ENCODE measurements at regions not wholly inside any gene's neighbourhood (a gene's known extent, or its start where the extent isn't known, plus 50 kb on each side); places are given as distances from the start of the nearest gene placed in this dataset.

GRCh38 chr2:180144338-180144813, 137.3 kb upstream of the CWC22 start:
- DNase-seq (ENCODE audit: low spot score) = no peak

GRCh38 chr2:180143633-180144337, 136.7 kb upstream of the CWC22 start:
- no peak for DNase-seq (ENCODE audit: low spot score)

- no peak for DNase-seq (ENCODE audit: low spot score)
Measured at GRCh38 chr2:180141600-180141999, 134.5 kb upstream of the CWC22 start.

GRCh38 chr2:180133736-180134135, 126.6 kb upstream of the CWC22 start:
- no peak for DNase-seq (ENCODE audit: low spot score)

GRCh38 chr2:180130403-180130802, 123.3 kb upstream of the CWC22 start:
- DNase-seq (ENCODE audit: low spot score) = peak; percentile 40

GRCh38 chr2:180128861-180129260, 121.8 kb upstream of the CWC22 start:
- DNase-seq (ENCODE audit: low spot score) = no peak

- peak; percentile 92 for DNase-seq (ENCODE audit: low spot score)
Measured at GRCh38 chr2:180125245-180125962, 118.3 kb upstream of the CWC22 start.

GRCh38 chr2:180124273-180125139, 117.4 kb upstream of the CWC22 start:
- peak; percentile 48 for DNase-seq (ENCODE audit: low spot score)

GRCh38 chr2:180122874-180123273, 115.8 kb upstream of the CWC22 start:
- DNase-seq (ENCODE audit: low spot score) = no peak

GRCh38 chr2:180115675-180116074, 108.6 kb upstream of the CWC22 start:
- DNase-seq (ENCODE audit: low spot score) = no peak

GRCh38 chr2:180115269-180115668, 108.2 kb upstream of the CWC22 start:
- no peak for DNase-seq (ENCODE audit: low spot score)

- no peak for DNase-seq (ENCODE audit: low spot score)
Measured at GRCh38 chr2:180111901-180112300, 104.8 kb upstream of the CWC22 start.

- no peak for DNase-seq (ENCODE audit: low spot score)
Measured at GRCh38 chr2:180110469-180110868, 103.4 kb upstream of the CWC22 start.

- DNase-seq (ENCODE audit: low spot score) = no peak
Measured at GRCh38 chr2:180101846-180102245, 94.7 kb upstream of the CWC22 start.

GRCh38 chr2:180099308-180099707, 92.2 kb upstream of the CWC22 start:
- DNase-seq (ENCODE audit: low spot score) = no peak

GRCh38 chr2:180085144-180085543, 78.0 kb upstream of the CWC22 start:
- DNase-seq (ENCODE audit: low spot score) = no peak

- peak; percentile 34 for DNase-seq (ENCODE audit: low spot score)
Measured at GRCh38 chr2:180077295-180077906, 70.3 kb upstream of the CWC22 start.

- no peak for DNase-seq (ENCODE audit: low spot score)
Measured at GRCh38 chr2:180075870-180076269, 68.8 kb upstream of the CWC22 start.

GRCh38 chr2:180071797-180072196, 64.7 kb upstream of the CWC22 start:
- DNase-seq (ENCODE audit: low spot score) = no peak

- no peak for DNase-seq (ENCODE audit: low spot score)
Measured at GRCh38 chr2:180063494-180064092, 56.5 kb upstream of the CWC22 start.

GRCh38 chr2:180062178-180062577, 55.1 kb upstream of the CWC22 start:
- no peak for DNase-seq (ENCODE audit: low spot score)

- DNase-seq (ENCODE audit: low spot score) = no peak
Measured at GRCh38 chr2:180061546-180061945, 54.4 kb upstream of the CWC22 start.

All from RKO (cell line).